OCI-LY3 (cell line): ENCODE measurements at regions not wholly inside any gene's neighbourhood (a gene's known extent, or its start where the extent isn't known, plus 50 kb on each side); places are given as distances from the start of the nearest gene placed in this dataset.

Experiments used
- EZH2phosphoT487 ChIP-seq: fragments of 200-600 bp; shearing (Covaris generic); IDR thresholded peaks from 2 replicates; pipeline ENCODE4 v1.6.1; 2018; ENCODE audit warnings: antibody characterized with exemption, mixed run types, low read depth
- TF ChIP-seq, protein P1 (sequence below): fragments of 200-600, 300-600 bp; sonication (generic); IDR thresholded peaks from 2 replicates; pipeline ENCODE4 v1.5.1; 2014; ENCODE audit warnings: antibody characterized with exemption, low read length, low read depth

GRCh38 chr4:116860891-116861290 lies 224.5 kb downstream of the TRAM1L1 start:
- TF ChIP-seq, protein P1, sequence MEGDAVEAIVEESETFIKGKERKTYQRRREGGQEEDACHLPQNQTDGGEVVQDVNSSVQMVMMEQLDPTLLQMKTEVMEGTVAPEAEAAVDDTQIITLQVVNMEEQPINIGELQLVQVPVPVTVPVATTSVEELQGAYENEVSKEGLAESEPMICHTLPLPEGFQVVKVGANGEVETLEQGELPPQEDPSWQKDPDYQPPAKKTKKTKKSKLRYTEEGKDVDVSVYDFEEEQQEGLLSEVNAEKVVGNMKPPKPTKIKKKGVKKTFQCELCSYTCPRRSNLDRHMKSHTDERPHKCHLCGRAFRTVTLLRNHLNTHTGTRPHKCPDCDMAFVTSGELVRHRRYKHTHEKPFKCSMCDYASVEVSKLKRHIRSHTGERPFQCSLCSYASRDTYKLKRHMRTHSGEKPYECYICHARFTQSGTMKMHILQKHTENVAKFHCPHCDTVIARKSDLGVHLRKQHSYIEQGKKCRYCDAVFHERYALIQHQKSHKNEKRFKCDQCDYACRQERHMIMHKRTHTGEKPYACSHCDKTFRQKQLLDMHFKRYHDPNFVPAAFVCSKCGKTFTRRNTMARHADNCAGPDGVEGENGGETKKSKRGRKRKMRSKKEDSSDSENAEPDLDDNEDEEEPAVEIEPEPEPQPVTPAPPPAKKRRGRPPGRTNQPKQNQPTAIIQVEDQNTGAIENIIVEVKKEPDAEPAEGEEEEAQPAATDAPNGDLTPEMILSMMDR, result no peak
- no peak for TF ChIP-seq EZH2phosphoT487
